ENCODE measurements at regions not wholly inside any gene's neighbourhood (a gene's known extent, or its start where the extent isn't known, plus 50 kb on each side); places are given as distances from the start of the nearest gene placed in this dataset.
"Not testable (repeated sequence)": the region's sequence is repeated elsewhere in the genome, so short reads cannot be mapped to it uniquely, and the experiment has no call there.

DNA sequence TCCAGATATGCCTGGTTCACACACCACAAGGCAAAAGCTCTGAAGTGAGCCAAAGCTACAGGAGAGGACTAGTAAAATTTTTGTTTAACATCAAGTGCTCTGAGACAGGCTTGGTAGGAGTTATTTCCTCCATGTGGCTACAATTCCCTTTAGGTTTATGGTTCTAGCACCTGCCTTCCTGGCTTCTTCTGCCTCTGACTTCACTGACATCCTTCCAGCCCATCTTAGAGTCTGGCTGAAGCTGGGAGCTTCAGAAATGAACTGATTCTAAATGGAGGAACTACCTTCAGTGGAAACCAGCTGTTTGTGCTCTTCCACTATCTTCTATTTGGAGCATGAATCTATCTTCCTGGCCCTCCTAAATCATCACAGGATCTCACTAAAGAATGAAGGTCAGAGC, 215.3 kb upstream of the FBXL7 start:
- H3K36me3 ChIP-seq (ENCODE audit: insufficient read depth, low read length), result no peaks in the 10 kb centered on the region
- no peak overlapping the region for H3K9ac ChIP-seq (ENCODE audit: low read depth, low read length)
- H3K4me1 ChIP-seq (ENCODE audit: insufficient read depth, low read length), result no peaks in the 10 kb centered on the region
- no peaks in the 10 kb centered on the region for H3K9me3 ChIP-seq (ENCODE audit: control insufficient read depth, insufficient read depth, low read length)

DNA sequence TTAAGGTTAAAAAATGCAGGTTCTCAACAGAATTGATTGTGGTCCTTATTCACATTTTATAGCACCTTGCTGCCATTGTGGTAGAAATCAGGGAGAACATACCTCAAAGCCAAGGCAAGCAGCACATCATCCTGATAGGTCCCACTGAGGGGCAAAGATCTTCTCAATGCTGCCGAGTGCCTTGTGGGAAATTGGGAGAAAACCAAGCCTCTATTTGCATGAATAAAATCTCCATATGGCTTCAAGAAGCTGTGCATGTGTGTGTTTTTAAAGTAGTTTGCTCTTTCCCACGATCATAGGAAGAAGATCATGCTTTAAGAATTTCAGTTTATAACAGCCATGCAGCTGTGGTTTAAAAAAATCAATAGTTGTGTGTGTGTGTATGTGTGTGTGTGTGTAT, 216.9 kb upstream of the FBXL7 start:
- Histone ChIP-seq H3K9ac (ENCODE audit: low read depth, low read length) (no peak overlapping the region), H3K36me3 (ENCODE audit: insufficient read depth, low read length) (no peaks in the 10 kb centered on the region), H3K9me3 (ENCODE audit: control insufficient read depth, insufficient read depth, low read length) (no peaks in the 10 kb centered on the region), H3K4me1 (ENCODE audit: insufficient read depth, low read length) (no peaks in the 10 kb centered on the region)

GRCh38 chr5:15282611-15283010, 217.4 kb upstream of the FBXL7 start:
- H3K4me1 ChIP-seq (ENCODE audit: insufficient read depth, low read length), result no peaks in the 10 kb centered on the region
- no peaks in the 10 kb centered on the region for H3K36me3 ChIP-seq (ENCODE audit: insufficient read depth, low read length)
- H3K9ac ChIP-seq (ENCODE audit: low read depth, low read length), result no peak overlapping the region
- H3K9me3 ChIP-seq (ENCODE audit: control insufficient read depth, insufficient read depth, low read length), result no peaks in the 10 kb centered on the region

- H3K4me1 ChIP-seq (ENCODE audit: insufficient read depth, low read length); H3K36me3 ChIP-seq (ENCODE audit: insufficient read depth, low read length); H3K9me3 ChIP-seq (ENCODE audit: control insufficient read depth, insufficient read depth, low read length): not testable (repeated sequence)
- H3K9ac ChIP-seq (ENCODE audit: low read depth, low read length), result peak overlapping the region; percentile 16; the same call in 1 of the 2 replicates
These were observed 228.4 kb upstream of the FBXL7 start for GRCh38 chr5:15271596-15271995.

- Histone ChIP-seq H3K36me3 (ENCODE audit: insufficient read depth, low read length) (no peaks in the 10 kb centered on the region), H3K9me3 (ENCODE audit: control insufficient read depth, insufficient read depth, low read length) (no peaks in the 10 kb centered on the region), H3K9ac (ENCODE audit: low read depth, low read length) (no peak overlapping the region), H3K4me1 (ENCODE audit: insufficient read depth, low read length) (peaks cover 3% of the 10 kb centered on the region; the same call in 1 of the 2 replicates)
These were observed 232.0 kb upstream of the FBXL7 start for GRCh38 chr5:15267966-15268365.

DNA sequence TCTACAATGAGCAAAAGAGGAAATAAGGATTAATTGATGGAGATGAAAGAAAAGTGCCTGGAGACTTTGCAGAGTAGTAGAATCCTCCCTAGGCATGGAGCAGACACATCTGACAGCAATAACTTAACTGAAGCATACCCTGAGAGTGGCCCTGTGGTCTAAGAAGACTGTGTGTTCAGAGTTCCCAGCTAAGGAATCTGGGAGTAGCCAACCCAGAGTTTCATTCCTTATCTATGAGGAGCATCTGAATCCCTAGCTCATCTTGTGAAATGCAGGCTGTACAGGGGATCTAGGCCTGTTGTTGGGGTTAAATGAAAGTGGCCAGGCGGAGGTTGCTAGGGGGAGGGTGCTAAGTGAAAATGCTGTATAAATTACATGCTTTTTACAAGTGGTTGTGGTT, 233.1 kb upstream of the FBXL7 start:
- Histone ChIP-seq H3K36me3 (ENCODE audit: insufficient read depth, low read length) (no peaks in the 10 kb centered on the region), H3K4me1 (ENCODE audit: insufficient read depth, low read length) (peaks cover 3% of the 10 kb centered on the region; the same call in 1 of the 2 replicates)

DNA sequence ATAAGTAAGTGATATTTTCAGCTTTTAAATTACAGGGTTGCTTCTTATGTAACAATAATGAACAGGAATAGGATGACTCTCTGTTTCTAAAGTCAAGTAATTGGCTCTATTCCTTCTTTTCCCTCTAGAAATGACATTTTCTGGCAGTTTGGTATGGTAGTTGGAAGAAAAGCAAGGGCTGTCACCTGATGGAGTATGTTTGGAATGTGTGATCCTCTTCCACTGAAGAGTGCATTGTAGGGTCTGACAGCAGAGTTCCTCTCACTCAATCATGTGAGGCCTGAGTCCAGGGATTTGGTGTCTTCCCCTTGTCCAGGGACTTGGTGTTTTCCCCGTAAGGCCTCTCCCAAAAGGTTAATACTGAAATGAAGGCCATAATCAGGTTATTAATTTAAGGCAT, 233.8 kb upstream of the FBXL7 start:
- Histone ChIP-seq H3K9me3 (ENCODE audit: control insufficient read depth, insufficient read depth, low read length) (no peaks in the 10 kb centered on the region), H3K9ac (ENCODE audit: low read depth, low read length) (no peak overlapping the region), H3K4me1 (ENCODE audit: insufficient read depth, low read length) (peaks cover 3% of the 10 kb centered on the region; the same call in 1 of the 2 replicates), H3K36me3 (ENCODE audit: insufficient read depth, low read length) (no peaks in the 10 kb centered on the region)

More for the DNA sequence above, 233.1 kb upstream of the FBXL7 start:
- no peak overlapping the region for H3K9ac ChIP-seq (ENCODE audit: low read depth, low read length)
- no peaks in the 10 kb centered on the region for H3K9me3 ChIP-seq (ENCODE audit: control insufficient read depth, insufficient read depth, low read length)

DNA sequence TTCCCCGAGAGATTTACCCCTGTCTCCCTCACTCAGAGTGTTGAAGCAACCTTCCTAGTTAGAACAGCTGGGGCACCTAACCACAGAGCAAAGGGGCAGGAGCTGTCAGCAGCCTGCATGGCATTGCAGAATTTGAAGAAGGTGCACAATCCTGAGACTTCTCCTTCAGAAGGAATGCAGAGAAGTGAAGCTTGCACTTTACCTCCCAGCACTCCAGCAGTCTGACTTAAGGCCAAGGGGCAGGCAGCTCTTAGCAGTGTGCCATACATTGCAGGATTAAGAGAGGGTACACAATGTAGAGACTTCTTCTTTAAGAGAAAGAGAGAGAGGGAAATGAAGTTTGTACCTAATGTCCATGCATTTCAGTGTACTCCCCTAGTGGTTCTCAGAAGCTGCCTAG, 236.0 kb upstream of the FBXL7 start:
- Histone ChIP-seq H3K4me1 (ENCODE audit: insufficient read depth, low read length) (no peaks in the 10 kb centered on the region), H3K9ac (ENCODE audit: low read depth, low read length) (no peak overlapping the region), H3K36me3 (ENCODE audit: insufficient read depth, low read length) (no peaks in the 10 kb centered on the region), H3K9me3 (ENCODE audit: control insufficient read depth, insufficient read depth, low read length) (no peaks in the 10 kb centered on the region)

- Histone ChIP-seq H3K4me1 (ENCODE audit: insufficient read depth, low read length) (no peaks in the 10 kb centered on the region), H3K36me3 (ENCODE audit: insufficient read depth, low read length) (no peaks in the 10 kb centered on the region), H3K9me3 (ENCODE audit: control insufficient read depth, insufficient read depth, low read length) (no peaks in the 10 kb centered on the region), H3K9ac (ENCODE audit: low read depth, low read length) (no peak overlapping the region)
These were observed 236.6 kb upstream of the FBXL7 start for GRCh38 chr5:15263406-15263805.

- H3K36me3 ChIP-seq (ENCODE audit: insufficient read depth, low read length), result no peaks in the 10 kb centered on the region
- H3K9me3 ChIP-seq (ENCODE audit: control insufficient read depth, insufficient read depth, low read length), result no peaks in the 10 kb centered on the region
- no peaks in the 10 kb centered on the region for H3K4me1 ChIP-seq (ENCODE audit: insufficient read depth, low read length)
- H3K9ac ChIP-seq (ENCODE audit: low read depth, low read length), result no peak overlapping the region
These were observed 238.5 kb upstream of the FBXL7 start for GRCh38 chr5:15261269-15261995.

DNA sequence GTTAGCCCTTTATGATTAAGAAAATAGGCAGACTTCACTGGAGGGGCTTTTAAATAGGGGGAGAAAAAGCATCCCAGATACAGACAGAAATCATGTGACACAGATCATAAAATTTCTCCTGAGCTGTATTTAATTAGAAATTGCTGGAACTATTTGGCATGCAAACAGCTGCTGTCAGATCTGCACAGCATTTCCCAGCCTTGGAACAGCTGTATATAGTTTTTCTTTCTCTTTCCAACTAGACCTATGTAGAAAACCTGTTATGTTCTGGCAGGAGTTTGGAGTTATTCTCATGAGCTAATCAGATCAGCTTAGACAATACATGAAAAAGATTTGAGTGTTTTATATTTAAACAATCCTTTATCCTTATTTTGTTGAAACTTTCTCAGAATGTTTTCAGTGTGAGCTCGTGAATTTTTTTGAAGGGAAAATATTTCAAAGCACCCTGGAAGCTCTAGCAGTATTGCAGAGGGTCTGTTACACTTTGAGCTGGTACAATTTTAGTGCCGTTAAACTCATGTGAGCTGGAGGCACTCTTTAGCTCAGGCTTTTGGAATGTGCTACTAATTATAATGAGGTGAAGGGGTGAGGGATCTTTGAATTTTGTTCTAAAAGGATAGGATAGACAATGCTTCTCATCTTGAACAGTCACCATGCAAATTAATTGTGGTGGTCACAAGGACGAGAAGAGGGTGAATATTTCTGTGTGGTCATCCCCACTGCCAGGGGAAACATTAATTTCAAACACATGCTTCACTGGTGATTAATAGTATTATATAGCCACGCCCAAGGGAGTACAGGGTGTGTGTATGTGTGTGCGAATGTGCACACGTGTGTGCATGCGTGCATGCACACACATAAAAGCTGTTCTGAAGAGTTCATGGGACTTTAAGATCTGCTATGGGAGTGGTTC, 239.4 kb upstream of the FBXL7 start:
- Histone ChIP-seq H3K36me3 (ENCODE audit: insufficient read depth, low read length) (no peaks in the 10 kb centered on the region), H3K4me1 (ENCODE audit: insufficient read depth, low read length) (no peaks in the 10 kb centered on the region), H3K9me3 (ENCODE audit: control insufficient read depth, insufficient read depth, low read length) (no peaks in the 10 kb centered on the region), H3K9ac (ENCODE audit: low read depth, low read length) (no peak overlapping the region)

GRCh38 chr5:15256485-15256884, 243.5 kb upstream of the FBXL7 start:
- Histone ChIP-seq H3K36me3 (ENCODE audit: insufficient read depth, low read length) (no peaks in the 10 kb centered on the region), H3K4me1 (ENCODE audit: insufficient read depth, low read length) (no peaks in the 10 kb centered on the region), H3K9ac (ENCODE audit: low read depth, low read length) (no peak overlapping the region), H3K9me3 (ENCODE audit: control insufficient read depth, insufficient read depth, low read length) (no peaks in the 10 kb centered on the region)

- no peak overlapping the region for H3K9ac ChIP-seq (ENCODE audit: low read depth, low read length)
- no peaks in the 10 kb centered on the region for H3K9me3 ChIP-seq (ENCODE audit: control insufficient read depth, insufficient read depth, low read length)
- no peaks in the 10 kb centered on the region for H3K36me3 ChIP-seq (ENCODE audit: insufficient read depth, low read length)
- no peaks in the 10 kb centered on the region for H3K4me1 ChIP-seq (ENCODE audit: insufficient read depth, low read length)
These were observed 244.4 kb upstream of the FBXL7 start for GRCh38 chr5:15255576-15255975.

GRCh38 chr5:15254607-15255006, 245.4 kb upstream of the FBXL7 start:
- Histone ChIP-seq H3K9ac (ENCODE audit: low read depth, low read length) (no peak overlapping the region), H3K9me3 (ENCODE audit: control insufficient read depth, insufficient read depth, low read length) (no peaks in the 10 kb centered on the region), H3K4me1 (ENCODE audit: insufficient read depth, low read length) (no peaks in the 10 kb centered on the region), H3K36me3 (ENCODE audit: insufficient read depth, low read length) (no peaks in the 10 kb centered on the region)

- H3K9me3 ChIP-seq (ENCODE audit: control insufficient read depth, insufficient read depth, low read length), result no peaks in the 10 kb centered on the region
- no peaks in the 10 kb centered on the region for H3K4me1 ChIP-seq (ENCODE audit: insufficient read depth, low read length)
- H3K9ac ChIP-seq (ENCODE audit: low read depth, low read length), result no peak overlapping the region
- no peaks in the 10 kb centered on the region for H3K36me3 ChIP-seq (ENCODE audit: insufficient read depth, low read length)
These were observed 247.6 kb upstream of the FBXL7 start for GRCh38 chr5:15252331-15252730.

All from ES-I3 (cell line).